Activated T-cell treated with anti-CD3 and anti-CD28 coated beads, Interleukin-2, amount 50 U/mL, for 4 hours (primary cell): ENCODE measurements at regions not wholly inside any gene's neighbourhood (a gene's known extent, or its start where the extent isn't known, plus 50 kb on each side); places are given as distances from the start of the nearest gene placed in this dataset.

ENCODE experiments used
- ATAC-seq, 2 donors: fragments of 200-7000 bp; cut with Tn5 transposase; one replicate each; pipeline ENCODE4 v1.10.0; 2021
- DNase-seq: peaks from one replicate; pipeline ENCODE4 v3.0.0-alpha.2; 2020
- H3K27me3 Mint-ChIP-seq: one replicate; pipeline ENCODE4 v1.8.0; 2021; ENCODE audit warnings: low read depth, mixed read lengths
- H3K36me3 Mint-ChIP-seq: one replicate; pipeline ENCODE4 v1.8.0; 2022; ENCODE audit warnings: mixed read lengths; ENCODE audit not compliant: insufficient read depth
- H3K4me1 Mint-ChIP-seq: one replicate; pipeline ENCODE4 v1.8.0; 2021; ENCODE audit warnings: low read depth, mixed read lengths
- H3K4me3 Mint-ChIP-seq: one replicate; pipeline ENCODE4 v1.8.0; 2021; ENCODE audit warnings: mild to moderate bottlenecking, moderate library complexity, mixed read lengths
- H3K9me3 Mint-ChIP-seq: one replicate; pipeline ENCODE4 v1.8.0; 2021; ENCODE audit warnings: mixed read lengths

- ATAC-seq: no peak
- no peaks in the 10 kb centered on the region for H3K9me3 Mint-ChIP-seq
- DNase-seq: no peak
- no peaks in the 10 kb centered on the region for H3K36me3 Mint-ChIP-seq
- H3K4me3 Mint-ChIP-seq: no peak overlapping the region
- peaks cover 8% of the 10 kb centered on the region for H3K27me3 Mint-ChIP-seq
- H3K4me1 Mint-ChIP-seq: no peaks in the 10 kb centered on the region
Observed at GRCh38 chr20:20970841-20971240, 135.3 kb downstream of the LINC00237 start.

- Mint-ChIP-seq H3K27me3 (peaks cover 8% of the 10 kb centered on the region), H3K4me1 (no peaks in the 10 kb centered on the region), H3K4me3 (no peak overlapping the region), H3K36me3 (no peaks in the 10 kb centered on the region), H3K9me3 (no peaks in the 10 kb centered on the region)
- ATAC-seq: no peak
- no peak for DNase-seq
Observed at GRCh38 chr20:20969701-20970280, 136.4 kb downstream of the LINC00237 start.

- Mint-ChIP-seq H3K4me1 (no peaks in the 10 kb centered on the region), H3K9me3 (no peaks in the 10 kb centered on the region), H3K4me3 (no peak overlapping the region), H3K27me3 (peaks cover 8% of the 10 kb centered on the region), H3K36me3 (no peaks in the 10 kb centered on the region)
- no peak for ATAC-seq
- no peak for DNase-seq
Observed at GRCh38 chr20:20967564-20968184, 138.5 kb downstream of the LINC00237 start.

- Mint-ChIP-seq H3K4me1 (no peaks in the 10 kb centered on the region), H3K4me3 (no peak overlapping the region), H3K36me3 (no peaks in the 10 kb centered on the region), H3K27me3 (peaks cover 6% of the 10 kb centered on the region), H3K9me3 (no peaks in the 10 kb centered on the region)
- no peak for DNase-seq
- no peak for ATAC-seq
Observed at GRCh38 chr20:20966171-20966570, 140.0 kb downstream of the LINC00237 start.

- H3K9me3 Mint-ChIP-seq: no peaks in the 10 kb centered on the region
- H3K27me3 Mint-ChIP-seq: peaks cover 12% of the 10 kb centered on the region
- H3K4me3 Mint-ChIP-seq: no peak overlapping the region
- no peak for ATAC-seq
- no peaks in the 10 kb centered on the region for H3K4me1 Mint-ChIP-seq
- no peaks in the 10 kb centered on the region for H3K36me3 Mint-ChIP-seq
- DNase-seq: no peak
Observed at GRCh38 chr20:20959031-20959755, 147.0 kb downstream of the LINC00237 start.

GRCh38 chr20:20956513-20956931, 149.6 kb downstream of the LINC00237 start:
- Mint-ChIP-seq H3K4me3 (no peak overlapping the region), H3K27me3 (peaks cover 14% of the 10 kb centered on the region), H3K4me1 (no peaks in the 10 kb centered on the region), H3K36me3 (no peaks in the 10 kb centered on the region), H3K9me3 (no peaks in the 10 kb centered on the region)
- no peak for DNase-seq
- ATAC-seq: no peak

- Mint-ChIP-seq H3K27me3 (peaks cover 14% of the 10 kb centered on the region), H3K4me3 (no peak overlapping the region), H3K9me3 (no peaks in the 10 kb centered on the region), H3K4me1 (no peaks in the 10 kb centered on the region), H3K36me3 (no peaks in the 10 kb centered on the region)
- DNase-seq (no peak), ATAC-seq (no peak)
Observed at GRCh38 chr20:20955892-20956291, 150.3 kb downstream of the LINC00237 start.

GRCh38 chr20:20953738-20954618, 152.2 kb downstream of the LINC00237 start:
- H3K4me1 Mint-ChIP-seq: no peaks in the 10 kb centered on the region
- H3K36me3 Mint-ChIP-seq: no peaks in the 10 kb centered on the region
- DNase-seq (no peak), ATAC-seq (no peak)
- H3K27me3 Mint-ChIP-seq: peaks cover 11% of the 10 kb centered on the region
- H3K9me3 Mint-ChIP-seq: no peaks in the 10 kb centered on the region
- H3K4me3 Mint-ChIP-seq: no peak overlapping the region

- no peaks in the 10 kb centered on the region for H3K4me1 Mint-ChIP-seq
- ATAC-seq: no peak
Observed at GRCh38 chr20:20950620-20951019, 155.5 kb downstream of the LINC00237 start.

GRCh38 chr20:20946122-20946759, 159.9 kb downstream of the LINC00237 start:
- ATAC-seq: no peak
- DNase-seq: no peak
- H3K4me3 Mint-ChIP-seq: no peak overlapping the region
- H3K27me3 Mint-ChIP-seq: peaks cover 7% of the 10 kb centered on the region
- no peaks in the 10 kb centered on the region for H3K4me1 Mint-ChIP-seq
- H3K36me3 Mint-ChIP-seq: no peaks in the 10 kb centered on the region
- H3K9me3 Mint-ChIP-seq: peaks cover 9% of the 10 kb centered on the region

More at GRCh38 chr20:20950620-20951019, 155.5 kb downstream of the LINC00237 start:
- Mint-ChIP-seq H3K27me3 (peaks cover 11% of the 10 kb centered on the region), H3K36me3 (no peaks in the 10 kb centered on the region), H3K9me3 (peaks cover 9% of the 10 kb centered on the region), H3K4me3 (no peak overlapping the region)
- DNase-seq: no peak

- DNase-seq (no peak), ATAC-seq (no peak)
- no peaks in the 10 kb centered on the region for H3K4me1 Mint-ChIP-seq
- H3K36me3 Mint-ChIP-seq: no peaks in the 10 kb centered on the region
- peaks cover 7% of the 10 kb centered on the region for H3K9me3 Mint-ChIP-seq
- no peak overlapping the region for H3K4me3 Mint-ChIP-seq
- H3K27me3 Mint-ChIP-seq: peaks cover 9% of the 10 kb centered on the region
Observed at GRCh38 chr20:20941468-20941889, 164.7 kb downstream of the LINC00237 start.

- Mint-ChIP-seq H3K4me1 (no peaks in the 10 kb centered on the region), H3K4me3 (no peak overlapping the region), H3K9me3 (no peaks in the 10 kb centered on the region), H3K27me3 (peaks cover 9% of the 10 kb centered on the region), H3K36me3 (no peaks in the 10 kb centered on the region)
- DNase-seq (no peak), ATAC-seq (no peak)
Observed at GRCh38 chr20:20939006-20939405, 167.2 kb downstream of the LINC00237 start.

GRCh38 chr20:20938599-20938998, 167.6 kb downstream of the LINC00237 start:
- no peak for DNase-seq
- no peak for ATAC-seq
- peaks cover 9% of the 10 kb centered on the region for H3K27me3 Mint-ChIP-seq
- no peaks in the 10 kb centered on the region for H3K36me3 Mint-ChIP-seq
- H3K9me3 Mint-ChIP-seq: no peaks in the 10 kb centered on the region
- H3K4me3 Mint-ChIP-seq: no peak overlapping the region
- no peaks in the 10 kb centered on the region for H3K4me1 Mint-ChIP-seq

- Mint-ChIP-seq H3K4me1 (no peaks in the 10 kb centered on the region), H3K27me3 (peaks cover 8% of the 10 kb centered on the region), H3K36me3 (no peaks in the 10 kb centered on the region), H3K4me3 (no peak overlapping the region), H3K9me3 (no peaks in the 10 kb centered on the region)
- DNase-seq (no peak), ATAC-seq (no peak)
Observed at GRCh38 chr20:20938131-20938530, 168.0 kb downstream of the LINC00237 start.
